H9 (cell line): ENCODE measurements at regions not wholly inside any gene's neighbourhood (a gene's known extent, or its start where the extent isn't known, plus 50 kb on each side); places are given as distances from the start of the nearest gene placed in this dataset.

ENCODE experiments used
- DNase-seq: peaks from one replicate; pipeline ENCODE4 v3.0.0-alpha.2; 2017
- H2AFZ ChIP-seq: one replicate; pipeline ENCODE4 v1.6.1; 2013; ENCODE audit warnings: mild to moderate bottlenecking, low read length, control low read depth, moderate library complexity
- H2AK5ac ChIP-seq: 2 replicates; pipeline ENCODE4 v1.6.1; 2013; ENCODE audit warnings: low read length, control low read depth, mixed read lengths; ENCODE audit not compliant: insufficient read length
- H2BK120ac ChIP-seq: one replicate; pipeline ENCODE4 v1.6.1; 2013; ENCODE audit warnings: low read depth, mild to moderate bottlenecking, low read length, control low read depth, inconsistent platforms; ENCODE audit not compliant: poor library complexity, severe bottlenecking
- H2BK12ac ChIP-seq: 2 replicates; pipeline ENCODE4 v1.6.1; 2013; ENCODE audit warnings: low read length, control low read depth, mixed read lengths, low read depth; ENCODE audit not compliant: insufficient read length
- H2BK15ac ChIP-seq: 2 replicates; pipeline ENCODE4 v1.6.1; 2013; ENCODE audit warnings: low read depth, low read length, control low read depth
- H2BK20ac ChIP-seq: one replicate; pipeline ENCODE4 v1.6.1; 2013; ENCODE audit warnings: low read depth, mild to moderate bottlenecking, low read length, control low read depth, inconsistent platforms; ENCODE audit not compliant: poor library complexity, severe bottlenecking
- H2BK5ac ChIP-seq: 2 replicates; pipeline ENCODE4 v1.6.1; 2013; ENCODE audit warnings: low read length, control low read depth, mixed read lengths; ENCODE audit not compliant: insufficient read length
- H3K14ac ChIP-seq: 2 replicates; pipeline ENCODE4 v1.6.1; 2013; ENCODE audit warnings: low read length, control low read depth; ENCODE audit not compliant: insufficient read depth
- H3K18ac ChIP-seq: 2 replicates; pipeline ENCODE4 v1.6.1; 2013; ENCODE audit warnings: low read depth, mild to moderate bottlenecking, mixed read lengths, low read length, control low read depth; ENCODE audit not compliant: insufficient read length
- H3K23ac ChIP-seq: 2 replicates; pipeline ENCODE4 v1.6.1; 2013; ENCODE audit warnings: low read length, control low read depth, mixed read lengths, low read depth; ENCODE audit not compliant: insufficient read length
- H3K23me2 ChIP-seq: 2 replicates; pipeline ENCODE4 v1.6.1; 2013; ENCODE audit warnings: low read depth, mild to moderate bottlenecking, mixed read lengths, low read length, control low read depth; ENCODE audit not compliant: insufficient read length, poor library complexity, severe bottlenecking
- H3K27ac ChIP-seq: 2 replicates; pipeline ENCODE4 v1.5.1; 2013; ENCODE audit warnings: low read length, control low read depth, mixed read lengths, low read depth; ENCODE audit not compliant: insufficient read length
- H3K27me3 ChIP-seq: 2 replicates; pipeline ENCODE4 v1.6.1; 2013; ENCODE audit warnings: low read length, control low read depth, inconsistent platforms; ENCODE audit not compliant: insufficient read depth
- H3K4ac ChIP-seq: 2 replicates; pipeline ENCODE4 v1.6.1; 2013; ENCODE audit warnings: low read depth, mild to moderate bottlenecking, control low read depth, inconsistent platforms, low read length, moderate library complexity
- H3K4me1 ChIP-seq: 2 replicates; pipeline ENCODE4 v1.6.1; 2013; ENCODE audit warnings: low read length, control low read depth, inconsistent platforms; ENCODE audit not compliant: insufficient read depth
- H3K4me2 ChIP-seq: 2 replicates; pipeline ENCODE4 v1.6.1; 2013; ENCODE audit warnings: low read length, control low read depth, mixed read lengths; ENCODE audit not compliant: insufficient read length, insufficient read depth
- H3K56ac ChIP-seq: 2 replicates; pipeline ENCODE4 v1.6.1; 2013; ENCODE audit warnings: low read depth, mild to moderate bottlenecking, mixed read lengths, low read length, control low read depth; ENCODE audit not compliant: insufficient read length
- H3K79me1 ChIP-seq: 2 replicates; pipeline ENCODE4 v1.6.1; 2013; ENCODE audit warnings: low read depth, mild to moderate bottlenecking, moderate library complexity, low read length, control low read depth, inconsistent platforms; ENCODE audit not compliant: insufficient read depth, poor library complexity, severe bottlenecking
- H3K79me2 ChIP-seq: 2 replicates; pipeline ENCODE4 v1.6.1; 2013; ENCODE audit warnings: low read length, control low read depth, inconsistent platforms; ENCODE audit not compliant: insufficient read depth
- H3K9ac ChIP-seq: 2 replicates; pipeline ENCODE4 v1.6.1; 2013; ENCODE audit warnings: low read length, control low read depth, mixed read lengths; ENCODE audit not compliant: insufficient read length; ENCODE audit errors: extremely low read depth
- H3K9me3 ChIP-seq: one replicate; pipeline ENCODE4 v1.6.1; 2013; ENCODE audit warnings: low read depth, low read length, inconsistent platforms; ENCODE audit not compliant: control insufficient read depth
- H3T11ph ChIP-seq: one replicate; pipeline ENCODE4 v1.6.1; 2013; ENCODE audit warnings: mild to moderate bottlenecking, low read length, control low read depth, inconsistent platforms
- H4K20me1 ChIP-seq: one replicate; pipeline ENCODE4 v1.6.1; 2013; ENCODE audit not compliant: control insufficient read depth, insufficient read length, insufficient read depth
- H4K5ac ChIP-seq: 2 replicates; pipeline ENCODE4 v1.6.1; 2013; ENCODE audit warnings: low read depth, mild to moderate bottlenecking, mixed read lengths, low read length, control low read depth; ENCODE audit not compliant: insufficient read length
- H4K8ac ChIP-seq: replicated peaks from 2 replicates; pipeline ENCODE4 v1.6.1; 2013; ENCODE audit warnings: low read length, control low read depth, mixed read lengths, low read depth; ENCODE audit not compliant: insufficient read length
- H4K91ac ChIP-seq: 2 replicates; pipeline ENCODE4 v1.6.1; 2013; ENCODE audit warnings: low read depth, mild to moderate bottlenecking, moderate library complexity, mixed read lengths, low read length, control low read depth; ENCODE audit not compliant: insufficient read length
- H3K27ac Mint-ChIP-seq, 3 experiments: 2 replicates in 2 of 3; 3 replicates in 1 of 3; pipeline ENCODE4 v1.8.0; 2020 to 2021; ENCODE audit warnings: mixed read lengths in 3 of 3, mild to moderate bottlenecking in 1 of 3, moderate library complexity in 1 of 3
- H3K27me3 Mint-ChIP-seq: 2 replicates; pipeline ENCODE4 v1.8.0; 2021; ENCODE audit warnings: low read depth, mild to moderate bottlenecking, moderate library complexity, mixed read lengths
- H3K36me3 Mint-ChIP-seq, 3 experiments: 2 replicates in 2 of 3; 3 replicates in 1 of 3; pipeline ENCODE4 v1.8.0; 2020 to 2021; ENCODE audit warnings: low read depth in 3 of 3, mixed read lengths in 3 of 3; ENCODE audit not compliant: insufficient read depth in 1 of 3
- H3K4me1 Mint-ChIP-seq, 2 experiments: 2 replicates each; pipeline ENCODE4 v1.8.0; 2020; ENCODE audit warnings: mixed read lengths in 2 of 2
- H3K4me3 Mint-ChIP-seq, 2 experiments: 2 replicates in 1 of 2; 3 replicates in 1 of 2; pipeline ENCODE4 v1.8.0; 2020 to 2021; ENCODE audit warnings: mild to moderate bottlenecking in 2 of 2, mixed read lengths in 2 of 2, moderate library complexity in 1 of 2
- H3K9me3 Mint-ChIP-seq, 2 experiments: 2 replicates in 1 of 2; 3 replicates in 1 of 2; pipeline ENCODE4 v1.8.0; 2020; ENCODE audit warnings: mild to moderate bottlenecking in 2 of 2, mixed read lengths in 2 of 2, moderate library complexity in 1 of 2
- CTCF ChIP-seq: fragments of 200-600 bp; sonication (generic); conservative IDR thresholded peaks from 3 replicates; pipeline ENCODE4 v1.8.0; 2021; ENCODE audit warnings: antibody characterized with exemption, mild to moderate bottlenecking
- WGBS: extraction: QIAGEN DNeasy Blood & Tissue Kit; methylation state at CpG from one replicate; pipeline ENCODE4 v1.1.7; 2013; ENCODE audit warnings: missing lambda C conversion rate, low lambda C conversion rate, mixed read lengths; ENCODE audit not compliant: insufficient read length; ENCODE audit errors: extremely low coverage; 5-methylcytosine and 5-hydroxymethylcytosine counted together

- Histone ChIP-seq H3K79me2 (no peaks in the 10 kb centered on the region), H3K9ac (no peak overlapping the region), H3K4me2 (no peak overlapping the region), H3K4me1 (no peaks in the 10 kb centered on the region; the same call in 1 of the 2 replicates), H2BK20ac (no peak overlapping the region), H2AFZ (no peak overlapping the region), H3K56ac (no peak overlapping the region), H3K4ac (no peak overlapping the region), H3K79me1 (no peaks in the 10 kb centered on the region), H3K23me2 (no peaks in the 10 kb centered on the region), H3K27me3 (no peaks in the 10 kb centered on the region), H3T11ph (no peak overlapping the region), H3K18ac (no peak overlapping the region), H4K91ac (no peak overlapping the region), H2BK12ac (no peak overlapping the region), H4K8ac (no peak overlapping the region), H4K20me1 (no peaks in the 10 kb centered on the region), H3K14ac (no peak overlapping the region), H3K23ac (no peak overlapping the region), H2BK120ac (no peak overlapping the region), H3K27ac (no peak overlapping the region), H2AK5ac (no peak overlapping the region), H2BK5ac (no peak overlapping the region), H4K5ac (no peak overlapping the region), H2BK15ac (no peak overlapping the region), H3K9me3 (no peaks in the 10 kb centered on the region)
- no peak overlapping the region for H3K27ac Mint-ChIP-seq
- no peak for TF ChIP-seq CTCF
- peaks cover 0 to 2% of the 10 kb centered on the region in 2 experiments; a peak in 1 of 4 replicates for H3K4me1 Mint-ChIP-seq
- H3K36me3 Mint-ChIP-seq = no peaks in the 10 kb centered on the region
- DNase-seq = no peak
- H3K4me3 Mint-ChIP-seq = no peak overlapping the region
- no peaks in the 10 kb centered on the region for H3K9me3 Mint-ChIP-seq
- H3K27me3 Mint-ChIP-seq = peaks cover 2% of the 10 kb centered on the region; the same call in 1 of the 2 replicates
- WGBS = no CpG with 5 or more reads among the region's 2 CpGs
These were observed 201.1 kb upstream of the PROX1 start for GRCh38 chr1:213786683-213787082.
